Kidney (tissue), 13 donors: ENCODE measurements at regions not wholly inside any gene's neighbourhood (a gene's known extent, or its start where the extent isn't known, plus 50 kb on each side); places are given as distances from the start of the nearest gene placed in this dataset.

Experiments used
- DNase-seq, 5 donors: peaks; one replicate each; pipeline ENCODE4 v3.0.0-alpha.2; 2013 to 2020
- FAIRE-seq: peaks from 2 replicates; lab custom pipeline; 2012; peaks lifted over from hg19 to GRCh38; lab: Jason Lieb, UNC
- H3K27ac ChIP-seq, 2 donors: one replicate each; pipeline ENCODE4 v1.7.0; 2013; ENCODE audit warnings: low read depth in 2 of 2, low read length in 2 of 2, inconsistent platforms in 1 of 2
- H3K27me3 ChIP-seq: one replicate; pipeline ENCODE4 v1.7.1; 2013; ENCODE audit warnings: low read length, inconsistent platforms; ENCODE audit not compliant: control insufficient read depth, insufficient read depth
- H3K36me3 ChIP-seq, 3 donors: one replicate each; pipeline versions ENCODE4 v1.7.0 to v1.7.1; 2013; ENCODE audit warnings: low read length in 3 of 3, control low read depth in 1 of 3, inconsistent platforms in 1 of 3; ENCODE audit not compliant: insufficient read depth in 3 of 3, control insufficient read depth in 2 of 3
- H3K4me1 ChIP-seq, 3 donors: one replicate each; pipeline versions ENCODE4 v1.7.0 to v1.7.1; 2013; ENCODE audit warnings: low read length in 3 of 3, inconsistent platforms in 1 of 3, low read depth in 1 of 3; ENCODE audit not compliant: control insufficient read depth in 2 of 3, insufficient read depth in 2 of 3
- H3K4me3 ChIP-seq, 3 donors: one replicate each; pipeline versions ENCODE4 v1.7.0 to v1.8.1; 2013; ENCODE audit warnings: low read length in 3 of 3, control low read depth in 1 of 3, inconsistent platforms in 1 of 3
- H3K9ac ChIP-seq, 3 donors: one replicate each; pipeline versions ENCODE4 v1.7.0 to v1.7.1; 2013; ENCODE audit warnings: low read length in 3 of 3, control low read depth in 1 of 3, inconsistent platforms in 1 of 3
- H3K9me3 ChIP-seq, 3 donors: one replicate each; pipeline versions ENCODE4 v1.7.0 to v1.7.1; 2013; ENCODE audit warnings: low read length in 3 of 3, control low read depth in 1 of 3, inconsistent platforms in 1 of 3; ENCODE audit not compliant: control insufficient read depth in 2 of 3, insufficient read depth in 1 of 3
- CTCF ChIP-seq: IDR thresholded peaks from 3 replicates; pipeline ENCODE4 v1.5.1; 2012; ENCODE audit warnings: mild to moderate bottlenecking, moderate library complexity, borderline replicate concordance; ENCODE audit not compliant: insufficient read depth; ENCODE audit errors: extremely low read depth
- intact Hi-C: fragments of 100-400 bp; cut with DNase I; formaldehyde crosslinking; loops from one replicate; pipeline ENCODE4 v1.11.1; 2022
- donor health status: control.
- donor health status: control.
- donor health status: control.
- donor health status: control.
- donor health status: control.
- donor health status: DM: yes; HTN: yes; CAD: no.
- donor health status: Normal renal cell carcinoma (clear cell type).

GRCh38 chr4:77376788-77377460 is 219.9 kb downstream of the CCNG2 start:
- H3K27me3 ChIP-seq = no peaks in the 10 kb centered on the region
- no peak overlapping the region for H3K27ac ChIP-seq
- H3K9ac ChIP-seq = no peak overlapping the region
- no peaks in the 10 kb centered on the region for H3K36me3 ChIP-seq
- H3K4me3 ChIP-seq = no peak overlapping the region
- no peaks in the 10 kb centered on the region for H3K4me1 ChIP-seq
- H3K9me3 ChIP-seq = no peaks in the 10 kb centered on the region
- intact Hi-C loops = no loop called here
- no peak for FAIRE-seq
- TF ChIP-seq CTCF = no peak
- DNase-seq = no peak

- no peak for DNase-seq
- H3K36me3 ChIP-seq = no peaks in the 10 kb centered on the region
- no peaks in the 10 kb centered on the region for H3K4me1 ChIP-seq
- TF ChIP-seq CTCF = no peak
- H3K4me3 ChIP-seq = no peak overlapping the region
- H3K27me3 ChIP-seq = no peaks in the 10 kb centered on the region
- intact Hi-C loops = loop anchor here (10.0 kb wide), 1 partner anchor 221 kb away; the partner anchor contains the start of gene CXCL13
- H3K27ac ChIP-seq = no peak overlapping the region
- no peak for FAIRE-seq
- no peak overlapping the region for H3K9ac ChIP-seq
- H3K9me3 ChIP-seq = no peaks in the 10 kb centered on the region
Measured at GRCh38 chr4:77384094-77384493, 221.5 kb upstream of the CXCL13 start.

GRCh38 chr4:77385124-77385969 is 220.3 kb upstream of the CXCL13 start:
- DNase-seq = peak; percentile 62 to 89 (median 69)
- Histone ChIP-seq H3K4me1 (no peaks in the 10 kb centered on the region), H3K9me3 (no peaks in the 10 kb centered on the region), H3K9ac (no peak overlapping the region), H3K36me3 (no peaks in the 10 kb centered on the region), H3K27me3 (no peaks in the 10 kb centered on the region), H3K27ac (no peak overlapping the region), H3K4me3 (no peak overlapping the region)
- peak; percentile 91 for TF ChIP-seq CTCF
- FAIRE-seq = no peak
- intact Hi-C loops = loop anchor here (10.0 kb wide), 1 partner anchor 219 kb away; the partner anchor contains the start of gene CXCL13
